GM19239 (cell line): ENCODE measurements at regions not wholly inside any gene's neighbourhood (a gene's known extent, or its start where the extent isn't known, plus 50 kb on each side); places are given as distances from the start of the nearest gene placed in this dataset.
A peak's percentile ranks its signal among the peaks of the same experiment; 100 is the strongest.
"Not testable (repeated sequence)": the region's sequence is repeated elsewhere in the genome, so short reads cannot be mapped to it uniquely, and the experiment has no call there.

Experiments used
- DNase-seq: peaks from one replicate; pipeline ENCODE4 v3.0.0; 2011; ENCODE audit warnings: low spot score; ENCODE audit not compliant: insufficient read length
- FAIRE-seq: peaks from 2 replicates; lab custom pipeline; 2011; peaks lifted over from hg19 to GRCh38; lab: Jason Lieb, UNC

DNA sequence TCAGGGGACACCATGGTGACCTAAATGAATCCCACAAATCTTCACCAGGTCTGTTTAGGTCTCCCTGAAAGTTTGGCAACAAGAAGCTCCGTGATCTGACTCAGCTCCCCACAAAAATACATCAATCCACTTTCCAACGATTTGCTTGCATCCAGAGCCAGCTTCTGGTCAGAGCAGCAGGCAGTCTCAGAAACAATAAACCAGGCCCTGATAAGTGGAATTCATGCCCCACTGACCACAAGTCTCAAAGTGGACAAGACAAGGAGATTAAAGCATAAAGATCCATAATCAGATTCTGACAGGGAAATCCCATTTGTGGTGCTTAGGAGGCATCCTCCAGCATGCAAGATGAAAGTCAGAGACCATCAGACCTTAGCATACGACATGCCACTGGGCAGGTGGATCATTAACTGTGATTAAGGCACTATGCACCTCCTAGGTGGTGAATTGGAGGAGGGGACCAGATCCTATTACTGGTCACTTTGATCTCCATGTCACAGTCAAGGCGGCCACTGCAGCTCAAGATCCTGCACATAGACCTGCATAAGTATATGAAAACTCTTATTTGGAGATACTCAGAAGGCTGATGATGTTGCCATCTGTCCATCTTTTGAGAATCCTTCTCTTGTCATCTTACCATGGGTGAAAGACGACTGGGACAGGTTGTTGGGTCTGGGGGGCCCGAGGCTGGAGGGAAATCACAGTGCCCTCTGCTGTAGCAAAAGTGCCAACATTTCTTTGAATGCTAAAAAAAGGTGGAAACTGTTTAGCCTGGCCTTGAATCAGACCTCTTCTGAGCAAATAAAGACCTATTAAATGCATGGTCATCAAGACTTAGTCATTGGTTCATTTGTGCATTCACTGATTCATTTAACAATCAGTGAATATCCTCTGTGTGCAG, 309.2 kb upstream of the CCL2 start:
- FAIRE-seq (no peak), DNase-seq (no peak)

GRCh38 chr17:33947762-33948161, 307.3 kb upstream of the CCL2 start:
- FAIRE-seq (no peak), DNase-seq (no peak)

DNA sequence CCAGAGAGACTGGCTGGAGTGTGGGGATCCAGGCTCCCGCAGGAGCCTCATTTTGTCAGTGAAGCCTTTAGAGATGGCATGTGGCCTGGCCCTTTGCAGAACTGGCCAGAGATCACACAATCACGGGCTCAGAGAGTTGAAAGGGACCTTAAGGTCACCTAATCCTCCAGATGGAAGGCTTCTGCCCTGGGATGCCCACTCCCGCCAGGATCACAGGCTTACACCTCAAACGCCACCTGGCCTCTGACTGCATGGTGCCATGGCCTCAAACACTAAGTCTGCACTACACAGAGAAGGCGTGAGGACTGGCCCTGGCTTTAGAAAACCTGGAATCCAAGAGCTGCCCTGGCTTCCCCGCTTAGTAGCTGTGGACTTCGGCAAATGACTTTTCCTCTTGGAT, 306.8 kb upstream of the CCL2 start:
- DNase-seq (no peak), FAIRE-seq (no peak)

DNA sequence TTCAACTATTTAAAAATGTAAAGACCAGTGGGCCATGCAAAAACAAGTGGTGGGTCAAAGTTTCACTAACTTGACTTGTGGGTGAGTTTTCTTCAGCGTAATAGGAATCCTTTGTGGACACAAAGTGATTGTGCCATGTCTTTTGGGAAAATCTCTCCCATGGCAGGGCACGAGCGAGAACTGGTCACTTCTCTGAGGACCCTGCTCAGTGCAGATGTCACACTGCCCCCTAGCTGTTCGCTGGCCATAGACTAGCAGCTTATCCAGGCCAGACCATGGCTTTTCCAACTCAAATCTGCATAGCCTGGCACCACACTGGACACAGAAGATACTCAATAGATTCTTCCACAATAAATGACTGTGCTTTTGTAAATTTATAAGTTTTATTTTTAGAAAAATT, 306.0 kb upstream of the CCL2 start:
- no peak for FAIRE-seq
- no peak for DNase-seq

DNA sequence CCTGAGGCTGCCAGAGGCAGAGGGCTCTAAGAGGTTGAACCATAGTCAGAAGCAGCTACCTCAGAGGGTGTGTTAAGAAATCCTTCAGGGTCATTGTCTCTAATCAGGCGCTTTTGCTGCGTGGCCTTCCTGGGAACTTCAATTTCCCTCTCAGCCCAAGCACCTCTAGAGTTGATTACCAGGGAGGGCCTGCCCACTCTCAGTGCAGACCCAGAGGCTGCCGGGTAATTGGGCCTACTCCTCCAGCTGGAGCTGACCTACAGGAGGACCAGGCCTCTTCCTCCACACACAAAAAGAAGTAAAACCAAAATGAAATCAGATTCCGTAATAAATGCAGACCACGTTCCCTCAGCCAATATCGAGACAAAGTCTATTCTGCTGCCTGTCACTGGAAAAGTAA, 305.0 kb upstream of the CCL2 start:
- FAIRE-seq (no peak), DNase-seq (no peak)

DNA sequence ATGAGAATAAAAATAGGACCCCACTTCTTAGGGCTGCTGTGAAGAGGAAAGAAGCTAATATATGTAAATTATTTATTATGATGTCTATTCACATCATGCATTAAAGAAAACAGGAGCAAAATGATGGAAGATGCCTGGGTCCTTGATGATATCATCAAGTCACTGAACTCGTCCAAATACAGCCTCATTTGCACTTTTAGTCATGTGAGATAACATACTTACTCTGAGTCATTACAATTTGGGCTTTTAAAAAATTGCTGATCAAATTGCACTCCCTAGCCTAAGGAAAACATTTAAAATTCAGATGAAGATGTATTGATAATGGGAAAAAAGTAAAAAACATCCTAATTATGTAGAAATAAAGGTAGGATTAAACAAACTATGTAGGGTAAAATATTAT, 302.7 kb upstream of the CCL2 start:
- FAIRE-seq (no peak), DNase-seq (no peak)

DNA sequence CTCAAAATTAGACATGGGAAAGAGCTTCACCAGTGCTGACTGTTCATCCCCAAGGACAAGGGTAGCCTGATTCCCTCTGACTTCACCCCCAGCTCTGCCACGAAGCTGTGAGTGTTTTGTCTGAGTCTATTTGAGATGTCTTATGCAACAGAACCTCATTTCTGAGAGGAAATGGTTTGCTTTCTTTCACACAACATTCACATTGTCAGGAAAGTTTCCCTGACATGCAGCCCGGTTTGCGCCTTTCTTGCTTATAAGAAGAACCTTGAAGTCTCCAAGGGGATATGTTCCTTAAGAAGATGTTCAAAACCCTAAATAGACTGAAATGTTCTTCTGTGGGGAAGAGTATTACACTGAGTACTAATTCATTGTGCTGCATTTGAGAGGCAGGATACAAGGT, 300.5 kb upstream of the CCL2 start:
- FAIRE-seq = no peak
- no peak for DNase-seq

GRCh38 chr17:33955461-33955860, 299.6 kb upstream of the CCL2 start:
- FAIRE-seq (no peak), DNase-seq (no peak)

- not testable (repeated sequence) for DNase-seq, FAIRE-seq
These were observed 296.0 kb upstream of the CCL2 start for GRCh38 chr17:33959098-33959497.

DNA sequence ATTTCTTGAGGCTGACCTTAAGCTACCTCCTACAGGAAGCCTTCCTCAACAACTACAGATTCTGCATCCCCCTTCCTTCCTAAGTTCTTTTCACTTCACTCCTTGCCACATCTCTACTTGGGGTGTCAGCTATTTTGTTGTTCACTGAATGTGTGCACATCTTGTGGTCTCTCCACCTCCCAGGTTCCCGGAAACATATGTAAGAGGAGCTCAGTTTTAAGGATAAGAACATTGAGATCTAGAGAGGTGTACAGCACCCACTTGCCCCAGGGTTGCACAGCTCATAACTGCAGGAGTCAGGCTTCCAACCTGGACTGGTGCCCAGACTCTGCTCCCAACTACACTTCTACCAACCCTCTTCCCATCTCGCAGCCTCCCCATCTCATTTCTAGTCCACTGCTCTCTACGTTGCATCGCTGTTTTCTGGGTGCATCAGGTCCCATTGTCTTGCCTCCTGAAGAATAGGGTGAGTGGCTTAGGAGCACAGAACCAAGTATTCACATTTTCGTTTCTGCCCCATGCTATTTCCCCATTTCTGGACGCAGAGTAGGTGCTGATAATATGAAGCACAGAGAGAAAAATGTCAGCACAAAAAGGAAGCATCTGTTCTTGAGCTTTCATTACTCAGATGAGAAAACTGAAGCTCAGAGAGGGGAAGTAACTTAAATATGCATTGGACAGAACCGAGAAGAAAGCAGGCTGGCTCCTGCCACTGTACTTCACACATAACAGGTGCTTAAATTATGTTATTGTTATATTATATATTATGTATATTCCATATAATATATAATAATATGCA, 292.0 kb upstream of the CCL2 start:
- DNase-seq = no peak

DNA sequence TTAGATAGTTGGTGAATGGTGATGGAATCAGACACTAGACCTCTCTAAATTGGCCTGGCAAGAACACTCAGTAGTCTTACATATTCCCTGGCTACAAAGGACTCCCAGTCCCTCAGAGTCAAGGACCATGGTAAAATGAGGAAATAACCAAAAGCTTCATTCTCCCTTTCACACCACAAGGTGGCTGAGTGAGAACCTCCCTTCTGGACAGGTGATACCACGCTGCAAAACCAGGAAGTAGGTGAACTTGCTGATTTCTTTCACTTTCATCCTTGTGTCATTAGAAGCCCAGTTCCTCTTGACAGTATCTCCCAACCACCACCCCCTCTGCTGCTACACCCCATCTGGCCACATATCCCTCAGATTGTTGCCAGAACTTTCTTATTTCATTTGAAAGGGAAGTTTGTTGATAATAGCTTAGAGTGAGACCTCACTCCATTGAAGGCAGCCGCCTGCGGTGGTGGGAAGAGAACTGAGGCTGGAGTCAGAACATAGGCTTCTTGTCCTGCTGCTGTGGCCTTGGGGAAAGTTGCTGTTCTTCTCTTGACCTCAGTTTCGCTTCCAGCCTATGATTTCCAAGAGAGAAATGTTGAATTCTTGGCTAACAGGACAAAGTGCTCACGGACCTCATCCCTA, 290.6 kb upstream of the CCL2 start:
- peak; percentile 66 for DNase-seq
- FAIRE-seq = peak; percentile 99

More for the DNA sequence above, 292.0 kb upstream of the CCL2 start:
- peak; percentile 26 for FAIRE-seq

- FAIRE-seq (no peak), DNase-seq (no peak)
These were observed 288.6 kb upstream of the CCL2 start for GRCh38 chr17:33966410-33967059.

DNA sequence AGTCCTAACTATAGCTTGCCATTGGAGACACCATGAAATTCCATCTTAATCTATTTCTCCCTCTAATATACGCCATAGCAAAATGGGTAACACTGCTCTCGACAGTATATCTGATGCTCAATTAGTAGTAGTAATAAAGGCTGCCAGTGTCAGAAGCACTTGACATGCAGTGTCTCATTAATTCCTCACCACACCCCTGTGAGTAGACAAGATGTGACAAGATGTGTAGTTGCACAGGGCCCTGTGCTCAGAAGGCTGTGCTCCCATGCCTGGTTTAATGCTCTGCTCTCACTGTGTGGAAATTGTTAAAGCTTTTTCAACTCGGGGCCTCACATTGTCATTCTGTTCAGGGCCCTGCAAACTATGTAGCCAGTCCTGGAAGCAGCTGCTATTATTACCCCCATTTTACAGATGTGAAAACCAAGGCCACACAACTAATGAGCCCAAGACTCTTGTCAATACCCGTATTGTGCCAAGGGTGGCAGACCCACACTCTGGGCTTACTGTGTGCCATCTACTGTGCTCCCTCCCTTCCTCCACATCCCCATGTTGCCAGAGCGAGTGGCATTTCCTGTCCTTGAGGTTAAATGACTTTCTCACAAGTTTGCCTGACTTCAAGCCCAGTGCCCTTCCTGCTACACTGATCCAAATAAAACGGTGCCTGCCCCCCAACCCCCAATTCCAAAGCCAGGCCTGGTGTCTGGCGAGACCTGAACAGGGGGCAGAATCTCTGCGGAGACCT, 287.3 kb upstream of the CCL2 start:
- no peak for FAIRE-seq
- DNase-seq = no peak

- DNase-seq (peak; percentile 44), FAIRE-seq (peak; percentile 95)
These were observed 286.6 kb upstream of the CCL2 start for GRCh38 chr17:33968350-33969044.

- FAIRE-seq (no peak), DNase-seq (no peak)
These were observed 284.8 kb upstream of the CCL2 start for GRCh38 chr17:33970279-33970678.

GRCh38 chr17:33972763-33973162, 282.3 kb upstream of the CCL2 start:
- FAIRE-seq = no peak

GRCh38 chr17:33973491-33973890, 281.6 kb upstream of the CCL2 start:
- FAIRE-seq (no peak), DNase-seq (no peak)

More at GRCh38 chr17:33972763-33973162, 282.3 kb upstream of the CCL2 start:
- no peak for DNase-seq

DNA sequence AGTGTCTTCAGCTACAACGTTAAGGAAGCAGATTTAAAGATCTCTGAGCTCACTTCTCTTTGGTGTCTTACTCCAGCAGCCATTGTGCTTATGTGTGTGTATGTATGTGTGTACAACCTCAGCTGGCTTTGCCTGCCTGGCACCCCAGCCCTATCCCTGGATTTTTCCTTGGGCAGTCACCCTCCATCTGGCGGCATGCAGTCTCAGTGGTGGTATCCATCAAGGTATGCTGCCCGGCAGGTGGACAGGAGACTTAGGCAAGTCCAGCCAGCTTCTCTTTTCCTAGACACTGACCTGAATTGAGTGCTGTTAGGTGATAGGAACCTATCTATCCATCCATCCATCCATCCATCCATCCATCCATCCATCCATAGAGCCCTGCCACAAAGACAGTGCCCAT, 280.8 kb upstream of the CCL2 start:
- DNase-seq (no peak), FAIRE-seq (no peak)

DNA sequence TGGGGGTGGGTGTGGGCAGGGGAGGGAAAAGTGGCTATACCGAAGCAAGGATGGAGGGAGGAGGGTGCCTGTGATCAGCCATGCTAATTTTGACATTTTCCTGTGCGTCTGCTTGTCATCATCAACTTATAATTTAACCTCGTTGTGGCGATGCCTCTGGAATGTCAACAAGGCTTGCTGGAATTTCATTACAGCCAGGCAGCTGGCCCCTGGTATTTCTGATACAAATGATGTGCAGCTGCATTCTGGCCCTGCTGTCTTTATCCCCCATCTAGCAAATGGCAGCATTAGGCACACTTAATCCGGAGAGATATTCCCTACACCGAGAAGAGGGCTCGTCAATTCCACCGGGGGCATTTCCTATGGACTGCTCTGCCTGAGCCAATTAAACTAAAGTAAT, 278.3 kb upstream of the CCL2 start:
- DNase-seq = no peak

More for the DNA sequence above, 278.3 kb upstream of the CCL2 start:
- no peak for FAIRE-seq
